ENCODE measurements at regions not wholly inside any gene's neighbourhood (a gene's known extent, or its start where the extent isn't known, plus 50 kb on each side); places are given as distances from the start of the nearest gene placed in this dataset.
"Not testable (repeated sequence)": the region's sequence is repeated elsewhere in the genome, so short reads cannot be mapped to it uniquely, and the experiment has no call there.

- DNase-seq (ENCODE audit: low read depth), result no peak
These were observed 97.6 kb upstream of the SIM2 start for GRCh38 chr21:36601362-36601761.

- DNase-seq (ENCODE audit: low read depth), result no peak
These were observed 96.2 kb upstream of the SIM2 start for GRCh38 chr21:36602735-36603134.

GRCh38 chr21:36603221-36603620 lies 95.7 kb upstream of the SIM2 start:
- DNase-seq (ENCODE audit: low read depth), result no peak

- no peak for DNase-seq (ENCODE audit: low read depth)
These were observed 93.5 kb upstream of the SIM2 start for GRCh38 chr21:36605426-36605825.

- DNase-seq (ENCODE audit: low read depth), result no peak
These were observed 92.5 kb upstream of the SIM2 start for GRCh38 chr21:36606287-36606982.

- DNase-seq (ENCODE audit: low read depth), result no peak
These were observed 92.0 kb upstream of the SIM2 start for GRCh38 chr21:36606983-36607325.

- no peak for DNase-seq (ENCODE audit: low read depth)
These were observed 90.6 kb upstream of the SIM2 start for GRCh38 chr21:36608041-36608896.

- DNase-seq (ENCODE audit: low read depth), result no peak
These were observed 90.1 kb upstream of the SIM2 start for GRCh38 chr21:36608897-36609225.

- DNase-seq (ENCODE audit: low read depth), result no peak
These were observed 89.3 kb upstream of the SIM2 start for GRCh38 chr21:36609654-36610053.

GRCh38 chr21:36610201-36610600 lies 88.7 kb upstream of the SIM2 start:
- no peak for DNase-seq (ENCODE audit: low read depth)

- no peak for DNase-seq (ENCODE audit: low read depth)
These were observed 88.0 kb upstream of the SIM2 start for GRCh38 chr21:36610935-36611334.

- DNase-seq (ENCODE audit: low read depth), result no peak
These were observed 87.5 kb upstream of the SIM2 start for GRCh38 chr21:36611379-36611778.

GRCh38 chr21:36613059-36613458 lies 85.9 kb upstream of the SIM2 start:
- DNase-seq (ENCODE audit: low read depth), result no peak

- no peak for DNase-seq (ENCODE audit: low read depth)
These were observed 85.4 kb upstream of the SIM2 start for GRCh38 chr21:36613554-36613953.

GRCh38 chr21:36615274-36615964 lies 83.5 kb upstream of the SIM2 start:
- no peak for DNase-seq (ENCODE audit: low read depth)

- not testable (repeated sequence) for DNase-seq (ENCODE audit: low read depth)
These were observed 82.1 kb upstream of the SIM2 start for GRCh38 chr21:36616773-36617172.

GRCh38 chr21:36621794-36622193 lies 77.1 kb upstream of the SIM2 start:
- not testable (repeated sequence) for DNase-seq (ENCODE audit: low read depth)

GRCh38 chr21:36624105-36624504 lies 74.8 kb upstream of the SIM2 start:
- DNase-seq (ENCODE audit: low read depth), result no peak

- no peak for DNase-seq (ENCODE audit: low read depth)
These were observed 72.1 kb upstream of the SIM2 start for GRCh38 chr21:36626791-36627190.

- no peak for DNase-seq (ENCODE audit: low read depth)
These were observed 71.7 kb upstream of the SIM2 start for GRCh38 chr21:36627242-36627641.

GRCh38 chr21:36628106-36628505 lies 70.8 kb upstream of the SIM2 start:
- DNase-seq (ENCODE audit: low read depth), result no peak

- no peak for DNase-seq (ENCODE audit: low read depth)
These were observed 70.0 kb upstream of the SIM2 start for GRCh38 chr21:36628761-36629460.

All from activated T-cell treated with anti-CD3 and anti-CD28 coated beads for 24 hours (primary cell).